Prostate gland (tissue), 2 donors: ENCODE measurements at regions not wholly inside any gene's neighbourhood (a gene's known extent, or its start where the extent isn't known, plus 50 kb on each side); places are given as distances from the start of the nearest gene placed in this dataset.

Experiments used
- DNase-seq: peaks from one replicate; pipeline ENCODE4 v3.0.0-alpha.2; 2019; ENCODE audit warnings: low spot score
- H3K27ac ChIP-seq, 2 donors: fragments of 200-600 bp; sonication (generic); 2 replicates each; pipeline ENCODE4 v1.5.1; 2017 to 2019
- H3K27me3 ChIP-seq: fragments of 200-600 bp; sonication (generic); replicated peaks from 2 replicates; pipeline ENCODE4 v1.5.1; 2019; ENCODE audit not compliant: insufficient read depth
- H3K36me3 ChIP-seq, 2 donors: fragments of 200-600 bp; sonication (generic); 1 replicate in 1 of 2; 2 replicates in 1 of 2; pipeline versions ENCODE4 v1.5.1 to v1.8.1; 2017 to 2019
- H3K4me1 ChIP-seq: fragments of 200-600 bp; sonication (generic); replicated peaks from 2 replicates; pipeline ENCODE4 v1.5.1; 2019
- H3K4me3 ChIP-seq, 2 donors: fragments of 200-600 bp; sonication (generic); 2 replicates each; pipeline ENCODE4 v1.5.1; 2017 to 2019
- H3K9me3 ChIP-seq: fragments of 200-600 bp; sonication (generic); 2 replicates; pipeline ENCODE4 v1.5.1; 2017
- POLR2A ChIP-seq: fragments of 450-650 bp; IDR thresholded peaks from one replicate; pipeline ENCODE4 v1.6.1; 2016; ENCODE audit warnings: antibody characterized with exemption, mild to moderate bottlenecking
- POLR2AphosphoS5 ChIP-seq: sonication (generic); formaldehyde crosslinking; IDR thresholded peaks from one replicate; pipeline ENCODE4 v1.6.1; 2017; ENCODE audit warnings: antibody characterized with exemption
- WGBS: methylation state at CpG from one replicate; pipeline ENCODE4 v1.1.5; 2018; 5-methylcytosine and 5-hydroxymethylcytosine counted together
- intact Hi-C: fragments of 100-400 bp; cut with DNase I; formaldehyde crosslinking; loops from one replicate; pipeline ENCODE4 v1.14.2; 2022
- TF ChIP-seq, protein P1 (sequence below), 4 experiments: fragments of 200-600 bp in 2 of 4; fragments of 450-650 bp in 2 of 4; sonication (generic) in 2 of 4; IDR thresholded peaks; 1 replicate in 3 of 4; 2 replicates in 1 of 4; pipeline ENCODE4 v1.5.1; 2016 to 2019; ENCODE audit warnings: antibody characterized with exemption in 4 of 4, mild to moderate bottlenecking in 2 of 4, moderate library complexity in 2 of 4

DNA sequence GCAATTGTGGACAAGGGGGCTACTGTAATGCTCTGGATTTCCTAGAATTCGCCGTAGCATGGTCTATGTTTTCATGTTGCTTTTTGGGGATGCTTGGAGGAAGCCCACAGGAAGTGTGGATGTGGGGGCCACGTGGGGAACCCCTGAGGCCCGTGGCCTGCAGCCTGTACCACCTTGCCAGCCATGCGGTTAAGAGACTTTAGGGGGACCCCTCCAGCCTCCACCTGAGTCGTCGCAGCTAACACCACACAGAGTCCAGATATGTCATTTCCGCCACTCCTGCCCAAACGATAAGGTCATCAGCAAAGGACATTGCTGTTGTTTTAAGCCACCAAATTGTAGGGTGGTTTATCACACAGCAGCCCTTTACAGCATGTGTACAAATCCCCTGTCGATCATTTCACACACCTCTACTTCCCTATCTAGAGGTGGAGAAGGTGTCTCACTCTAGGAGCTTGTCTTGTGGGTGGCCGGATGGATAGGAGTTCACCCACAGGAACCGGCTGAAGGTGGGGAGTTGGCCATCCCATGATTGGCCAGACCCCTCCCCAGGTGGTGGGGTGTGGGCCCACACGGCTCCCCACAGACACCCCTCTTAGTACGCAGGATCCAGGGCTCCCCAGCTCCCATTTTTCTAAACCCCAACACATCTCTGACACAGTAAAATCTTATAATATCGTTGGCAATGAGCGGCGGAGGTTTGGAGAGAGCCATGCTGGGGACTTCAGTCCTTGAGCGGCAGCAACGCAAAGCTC lies 226.7 kb downstream of the TEX29 start:
- Histone ChIP-seq H3K9me3 (no peaks in the 10 kb centered on the region), H3K4me1 (no peaks in the 10 kb centered on the region), H3K27ac (no peak overlapping the region), H3K36me3 (no peaks in the 10 kb centered on the region), H3K4me3 (no peak overlapping the region), H3K27me3 (no peaks in the 10 kb centered on the region)
- intact Hi-C loops = no loop called here
- DNase-seq = no peak
- 81% methylated on average over 19 of the region's 19 CpGs for WGBS
- TF ChIP-seq, protein P1, sequence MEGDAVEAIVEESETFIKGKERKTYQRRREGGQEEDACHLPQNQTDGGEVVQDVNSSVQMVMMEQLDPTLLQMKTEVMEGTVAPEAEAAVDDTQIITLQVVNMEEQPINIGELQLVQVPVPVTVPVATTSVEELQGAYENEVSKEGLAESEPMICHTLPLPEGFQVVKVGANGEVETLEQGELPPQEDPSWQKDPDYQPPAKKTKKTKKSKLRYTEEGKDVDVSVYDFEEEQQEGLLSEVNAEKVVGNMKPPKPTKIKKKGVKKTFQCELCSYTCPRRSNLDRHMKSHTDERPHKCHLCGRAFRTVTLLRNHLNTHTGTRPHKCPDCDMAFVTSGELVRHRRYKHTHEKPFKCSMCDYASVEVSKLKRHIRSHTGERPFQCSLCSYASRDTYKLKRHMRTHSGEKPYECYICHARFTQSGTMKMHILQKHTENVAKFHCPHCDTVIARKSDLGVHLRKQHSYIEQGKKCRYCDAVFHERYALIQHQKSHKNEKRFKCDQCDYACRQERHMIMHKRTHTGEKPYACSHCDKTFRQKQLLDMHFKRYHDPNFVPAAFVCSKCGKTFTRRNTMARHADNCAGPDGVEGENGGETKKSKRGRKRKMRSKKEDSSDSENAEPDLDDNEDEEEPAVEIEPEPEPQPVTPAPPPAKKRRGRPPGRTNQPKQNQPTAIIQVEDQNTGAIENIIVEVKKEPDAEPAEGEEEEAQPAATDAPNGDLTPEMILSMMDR (IDR thresholded peaks at IDR 0.05) = no peak
- TF ChIP-seq POLR2AphosphoS5 = no peak
- no peak for TF ChIP-seq POLR2A

DNA sequence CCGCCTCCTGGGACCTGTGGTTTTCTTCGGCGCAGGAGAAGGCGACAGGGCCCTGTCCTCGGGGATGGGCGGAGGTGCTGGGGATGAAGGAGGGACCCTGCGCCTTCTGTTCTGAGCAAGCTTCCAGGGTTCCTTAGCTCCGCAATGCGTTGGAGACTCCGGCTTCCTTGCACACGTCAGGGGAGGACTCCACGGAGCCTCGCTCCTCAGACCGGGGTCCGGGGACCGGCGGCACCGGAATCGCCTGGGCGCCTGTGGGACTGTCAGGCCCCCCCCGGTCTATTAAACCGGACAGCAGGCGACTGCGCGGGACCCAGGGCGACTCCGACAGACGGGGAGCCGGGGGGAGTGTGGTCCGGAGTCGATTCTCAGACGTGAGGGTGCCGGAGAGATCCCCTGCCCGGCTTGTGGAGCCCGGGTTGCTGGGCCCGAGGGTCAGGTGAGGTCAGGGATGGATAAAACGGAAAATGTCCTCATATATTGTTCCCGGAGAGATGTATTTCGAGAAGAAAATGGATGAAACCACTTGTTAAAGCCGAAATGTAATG lies 227.4 kb downstream of the TEX29 start:
- H3K27ac ChIP-seq = no peak overlapping the region
- no peak overlapping the region for H3K4me3 ChIP-seq
- intact Hi-C loops = no loop called here
- no peaks in the 10 kb centered on the region for H3K36me3 ChIP-seq
- H3K27me3 ChIP-seq = no peaks in the 10 kb centered on the region
- TF ChIP-seq POLR2AphosphoS5 (no peak), POLR2A (no peak)
- TF ChIP-seq, protein P1 (IDR thresholded peaks at IDR 0.05) = no peak
- H3K9me3 ChIP-seq = no peaks in the 10 kb centered on the region
- WGBS = 95% methylated on average over 40 of the region's 40 CpGs
- no peaks in the 10 kb centered on the region for H3K4me1 ChIP-seq
- no peak for DNase-seq

GRCh38 chr13:111548301-111548700 lies 227.9 kb downstream of the TEX29 start:
- H3K36me3 ChIP-seq = no peaks in the 10 kb centered on the region
- TF ChIP-seq POLR2AphosphoS5 (no peak), POLR2A (no peak)
- TF ChIP-seq, protein P1 (IDR thresholded peaks at IDR 0.05) = no peak
- H3K4me1 ChIP-seq = no peaks in the 10 kb centered on the region
- no peak overlapping the region for H3K4me3 ChIP-seq
- H3K9me3 ChIP-seq = no peaks in the 10 kb centered on the region
- 91% methylated on average over 25 of the region's 25 CpGs for WGBS
- DNase-seq = no peak
- intact Hi-C loops = no loop called here
- no peak overlapping the region for H3K27ac ChIP-seq
- no peaks in the 10 kb centered on the region for H3K27me3 ChIP-seq

DNA sequence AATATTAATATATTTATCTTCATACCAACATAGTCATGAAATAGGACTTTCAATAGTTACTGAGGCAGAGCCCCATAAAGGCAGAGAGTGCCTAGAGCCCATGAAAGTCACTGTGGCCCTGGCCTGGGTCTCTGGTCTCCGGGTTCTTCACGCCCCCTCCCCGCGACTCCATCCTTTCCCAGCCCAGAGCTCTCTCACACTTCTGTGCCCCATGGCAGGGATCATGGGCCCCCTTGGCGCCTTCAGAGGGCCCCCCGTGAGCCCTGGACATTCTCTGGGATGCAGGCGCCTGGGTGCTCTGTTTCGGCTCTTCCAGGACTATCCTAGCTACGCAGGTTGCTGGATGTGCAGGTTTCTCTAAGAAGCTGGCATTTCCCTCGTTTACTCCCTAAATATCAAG lies 228.4 kb downstream of the TEX29 start:
- no peaks in the 10 kb centered on the region for H3K27me3 ChIP-seq
- no peak for TF ChIP-seq POLR2AphosphoS5
- TF ChIP-seq POLR2A = no peak
- TF ChIP-seq, protein P1 (IDR thresholded peaks at IDR 0.05) = no peak
- no peaks in the 10 kb centered on the region for H3K36me3 ChIP-seq
- intact Hi-C loops = no loop called here
- no peak overlapping the region for H3K4me3 ChIP-seq
- DNase-seq = no peak
- H3K4me1 ChIP-seq = no peaks in the 10 kb centered on the region
- no peak overlapping the region for H3K27ac ChIP-seq
- 87% methylated on average over 10 of the region's 10 CpGs for WGBS
- H3K9me3 ChIP-seq = no peaks in the 10 kb centered on the region

- Histone ChIP-seq H3K9me3 (no peaks in the 10 kb centered on the region), H3K4me3 (no peak overlapping the region), H3K36me3 (no peaks in the 10 kb centered on the region), H3K27ac (no peak overlapping the region), H3K4me1 (no peaks in the 10 kb centered on the region), H3K27me3 (peaks cover 3% of the 10 kb centered on the region)
- TF ChIP-seq, protein P1 (IDR thresholded peaks at IDR 0.05) = no peak
- TF ChIP-seq POLR2AphosphoS5 (no peak), POLR2A (no peak)
- 14% methylated on average over 2 of the region's 2 CpGs for WGBS
- no peak for DNase-seq
- intact Hi-C loops = no loop called here
Measured at GRCh38 chr13:111549464-111549863, 229.0 kb downstream of the TEX29 start.
